Skeletal muscle tissue (tissue), 3 donors: ENCODE measurements at regions not wholly inside any gene's neighbourhood (a gene's known extent, or its start where the extent isn't known, plus 50 kb on each side); places are given as distances from the start of the nearest gene placed in this dataset.

Experiments
- H3K27ac ChIP-seq: one replicate; pipeline ENCODE4 v1.7.0; 2013; ENCODE audit warnings: mild to moderate bottlenecking, low read depth, low read length, inconsistent platforms
- H3K27me3 ChIP-seq, 3 donors: one replicate each; pipeline ENCODE4 v1.7.0; 2013; ENCODE audit warnings: low read length in 3 of 3; ENCODE audit not compliant: control insufficient read depth in 3 of 3, insufficient read depth in 3 of 3
- H3K36me3 ChIP-seq, 3 donors: one replicate each; pipeline ENCODE4 v1.7.0; 2013; ENCODE audit warnings: low read length in 3 of 3; ENCODE audit not compliant: control insufficient read depth in 3 of 3, insufficient read depth in 3 of 3
- H3K4me1 ChIP-seq, 3 donors: one replicate each; pipeline ENCODE4 v1.7.0; 2013; ENCODE audit warnings: low read length in 3 of 3, mild to moderate bottlenecking in 3 of 3; ENCODE audit not compliant: control insufficient read depth in 3 of 3, insufficient read depth in 3 of 3
- H3K4me3 ChIP-seq, 3 donors: one replicate each; pipeline ENCODE4 v1.7.0; 2013; ENCODE audit warnings: low read length in 3 of 3
- H3K9ac ChIP-seq, 3 donors: one replicate each; pipeline ENCODE4 v1.7.0; 2013; ENCODE audit warnings: low read length in 3 of 3, mild to moderate bottlenecking in 3 of 3, moderate library complexity in 2 of 3, low read depth in 1 of 3
- H3K9me3 ChIP-seq, 3 donors: one replicate each; pipeline ENCODE4 v1.7.0; 2013; ENCODE audit warnings: low read length in 3 of 3; ENCODE audit not compliant: control insufficient read depth in 3 of 3
- donor health status: Osteomylitis.

DNA sequence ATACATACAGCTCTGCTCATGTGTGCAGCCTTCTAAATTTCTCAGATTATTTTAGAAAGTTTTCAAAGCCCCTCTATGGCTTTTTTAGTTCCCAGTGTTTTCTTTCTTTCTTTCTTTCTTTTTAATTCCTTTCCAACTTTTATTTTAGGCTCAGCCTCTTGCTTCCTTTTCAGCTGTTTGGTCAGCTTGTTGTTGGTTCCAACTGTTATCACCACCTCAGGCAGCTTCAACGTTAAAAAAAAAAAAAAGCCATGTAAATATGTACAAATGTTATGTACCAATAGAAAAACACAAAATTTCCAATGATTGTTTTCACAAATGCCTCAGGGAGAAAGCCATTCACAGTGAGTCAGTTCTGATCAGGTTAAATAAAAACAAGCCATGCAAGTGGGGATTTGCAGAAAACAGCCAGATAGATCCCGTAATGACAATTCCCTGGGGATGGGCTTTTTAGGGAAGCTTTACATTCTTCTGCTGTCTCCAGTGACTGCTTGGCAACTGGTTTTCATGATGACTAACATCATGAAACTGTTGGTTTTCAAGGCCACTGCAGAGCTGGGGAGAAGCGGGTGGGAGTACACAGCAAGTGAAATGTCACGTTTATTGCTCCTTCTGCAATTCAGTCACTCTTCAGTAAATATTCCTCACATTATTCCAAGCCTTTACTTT, 908.4 kb downstream of the EPHA3 start:
- Histone ChIP-seq H3K9ac (no peak overlapping the region), H3K27ac (no peak overlapping the region), H3K4me3 (no peak overlapping the region), H3K36me3 (no peaks in the 10 kb centered on the region), H3K9me3 (no peaks in the 10 kb centered on the region), H3K27me3 (no peaks in the 10 kb centered on the region), H3K4me1 (peaks cover 0 to 3% (median 0%) of the 10 kb centered on the region in 3 donors)

DNA sequence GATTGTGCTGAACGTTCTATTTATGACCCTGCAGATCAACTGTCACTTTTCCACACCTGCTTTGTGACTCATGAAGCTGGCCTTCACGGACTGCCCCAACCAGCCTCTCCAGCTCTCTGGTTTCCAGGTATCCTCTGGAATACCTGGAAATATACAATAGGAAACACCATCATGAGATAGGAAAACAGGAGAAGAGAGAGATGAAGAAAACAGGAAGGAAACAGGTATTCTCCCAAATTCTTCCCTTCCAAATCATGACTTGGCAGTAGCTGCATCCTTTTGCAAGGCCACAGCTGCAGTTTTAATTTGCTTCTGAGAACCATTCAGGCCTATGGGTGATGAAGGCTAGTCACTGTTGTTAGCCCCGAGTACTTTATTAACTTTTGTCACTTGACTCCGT, 909.1 kb downstream of the EPHA3 start:
- H3K4me1 ChIP-seq, result peaks cover 0 to 3% (median 0%) of the 10 kb centered on the region in 3 donors
- no peaks in the 10 kb centered on the region for H3K27me3 ChIP-seq
- no peak overlapping the region for H3K4me3 ChIP-seq
- H3K9ac ChIP-seq, result no peak overlapping the region
- no peaks in the 10 kb centered on the region for H3K9me3 ChIP-seq
- no peaks in the 10 kb centered on the region for H3K36me3 ChIP-seq
- no peak overlapping the region for H3K27ac ChIP-seq

DNA sequence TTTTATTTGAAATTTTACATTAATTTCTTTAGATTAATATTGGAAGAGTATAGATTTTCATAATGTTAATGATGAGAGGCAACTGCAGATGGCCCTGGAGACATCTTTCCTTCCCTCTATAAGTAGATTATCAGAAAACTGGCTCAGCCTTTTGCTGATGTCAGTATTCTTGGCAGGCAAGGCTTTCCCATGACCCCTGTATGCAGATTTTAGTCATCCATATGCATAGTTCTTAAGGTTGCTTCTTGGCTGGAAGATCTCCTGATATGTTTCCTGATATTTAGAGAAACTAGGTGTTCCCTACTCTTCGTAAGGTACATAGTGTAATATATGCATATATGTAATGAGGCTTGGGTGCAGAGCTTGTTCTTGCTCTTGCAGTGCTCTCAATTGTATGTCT, 911.4 kb downstream of the EPHA3 start:
- H3K9me3 ChIP-seq, result no peaks in the 10 kb centered on the region
- H3K27me3 ChIP-seq, result no peaks in the 10 kb centered on the region
- no peak overlapping the region for H3K4me3 ChIP-seq
- no peak overlapping the region for H3K27ac ChIP-seq
- no peaks in the 10 kb centered on the region for H3K36me3 ChIP-seq
- H3K9ac ChIP-seq, result no peak overlapping the region
- H3K4me1 ChIP-seq, result peaks cover 0 to 3% (median 0%) of the 10 kb centered on the region in 3 donors

DNA sequence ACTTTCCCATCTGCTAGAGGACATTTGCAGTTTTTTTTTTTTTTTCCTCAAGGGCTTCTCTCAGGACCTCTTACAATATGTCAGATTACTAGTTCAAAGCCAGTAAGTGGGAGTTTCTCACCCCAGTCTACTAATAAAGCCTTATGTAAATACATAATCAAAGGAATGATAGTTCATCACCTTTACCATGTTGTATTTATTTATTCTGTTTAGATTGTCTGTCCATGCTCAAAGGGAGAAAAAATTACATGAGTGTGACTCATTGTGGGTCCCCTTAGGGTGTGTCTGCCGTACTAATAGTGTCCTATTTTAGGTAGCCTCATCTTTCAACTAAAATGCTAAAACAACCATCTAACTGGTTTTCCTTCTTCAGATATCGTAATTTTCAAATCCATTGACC, 917.6 kb downstream of the EPHA3 start:
- Histone ChIP-seq H3K9me3 (peaks cover 0 to 2% (median 0%) of the 10 kb centered on the region in 3 donors), H3K27me3 (no peaks in the 10 kb centered on the region), H3K27ac (no peak overlapping the region), H3K4me1 (no peaks in the 10 kb centered on the region), H3K36me3 (no peaks in the 10 kb centered on the region), H3K4me3 (no peak overlapping the region), H3K9ac (no peak overlapping the region)

DNA sequence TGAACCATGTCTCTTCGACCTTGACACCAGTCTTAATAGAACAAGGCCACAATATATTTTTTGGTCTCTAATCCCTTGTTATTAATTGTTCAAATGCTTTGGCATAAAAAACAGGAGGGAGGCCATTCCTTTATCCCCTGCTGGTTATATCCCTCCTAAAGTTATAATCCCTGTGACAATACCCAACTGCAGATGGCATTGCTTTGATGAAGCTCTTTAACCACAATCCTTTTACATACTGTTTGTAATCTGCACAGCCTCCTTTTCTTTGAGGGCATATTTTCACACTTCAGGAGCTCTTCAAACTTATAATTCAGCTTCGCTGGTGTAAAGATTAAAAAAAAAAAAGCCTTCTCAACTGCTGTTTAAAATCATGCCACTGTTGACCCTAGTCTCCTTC, 919.0 kb downstream of the EPHA3 start:
- no peak overlapping the region for H3K4me3 ChIP-seq
- H3K27me3 ChIP-seq, result no peaks in the 10 kb centered on the region
- H3K9me3 ChIP-seq, result peaks cover 0 to 2% (median 0%) of the 10 kb centered on the region in 3 donors
- no peaks in the 10 kb centered on the region for H3K4me1 ChIP-seq
- no peak overlapping the region for H3K27ac ChIP-seq
- no peaks in the 10 kb centered on the region for H3K36me3 ChIP-seq
- no peak overlapping the region for H3K9ac ChIP-seq

DNA sequence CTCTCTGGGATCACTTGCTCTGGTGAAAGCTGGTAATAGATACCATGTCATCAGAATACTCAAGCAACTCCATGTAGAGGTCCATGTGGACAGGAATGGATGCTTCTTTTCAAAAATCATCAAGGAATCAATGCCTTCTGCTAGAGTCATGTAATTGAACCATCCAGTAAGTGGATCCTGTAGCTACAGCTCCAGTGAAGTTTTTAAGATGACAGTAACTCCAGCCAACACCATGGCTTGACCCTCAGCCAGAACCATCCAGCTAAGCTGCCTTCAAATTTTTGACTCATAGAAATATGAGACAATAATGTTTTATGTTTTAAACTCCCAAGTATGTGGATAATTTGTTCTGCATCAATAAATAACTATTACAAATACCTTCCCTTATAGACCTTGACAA, 923.7 kb downstream of the EPHA3 start:
- H3K27me3 ChIP-seq, result no peaks in the 10 kb centered on the region
- H3K9me3 ChIP-seq, result no peaks in the 10 kb centered on the region
- H3K4me3 ChIP-seq, result no peak overlapping the region

DNA sequence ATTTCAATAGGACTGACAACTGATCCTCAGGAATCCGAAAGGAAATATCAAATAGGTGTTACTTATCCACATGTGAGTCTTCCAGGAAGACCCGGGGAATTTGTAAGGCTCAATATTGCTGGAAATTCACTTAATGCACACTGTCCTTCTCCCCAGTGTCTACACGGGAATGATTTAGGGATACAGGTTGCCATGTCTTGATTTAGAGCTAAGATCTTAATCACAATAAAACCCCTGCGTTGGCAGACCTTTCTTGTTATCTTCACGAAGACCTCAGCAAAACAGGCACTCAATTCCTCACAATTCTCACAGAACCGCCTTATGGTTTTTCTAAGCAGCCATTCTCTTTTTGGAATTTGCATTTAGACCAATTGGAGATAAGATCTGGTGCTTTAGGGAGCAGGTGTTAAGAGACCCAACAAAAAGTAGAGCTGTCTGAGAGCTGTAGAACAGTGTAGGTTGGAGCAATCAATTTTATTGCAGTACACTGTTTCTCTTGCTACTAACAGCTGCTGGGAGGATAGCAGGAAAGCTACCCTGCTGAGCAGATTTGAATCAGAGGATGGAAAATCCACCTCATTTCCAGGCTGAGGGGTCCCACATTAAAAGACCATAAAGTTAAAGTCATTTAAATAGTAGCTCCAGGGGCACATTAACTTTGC, 925.7 kb downstream of the EPHA3 start:
- Histone ChIP-seq H3K36me3 (no peaks in the 10 kb centered on the region), H3K27ac (no peak overlapping the region), H3K4me3 (no peak overlapping the region), H3K9ac (no peak overlapping the region), H3K9me3 (no peaks in the 10 kb centered on the region), H3K4me1 (no peaks in the 10 kb centered on the region), H3K27me3 (no peaks in the 10 kb centered on the region)

More for the DNA sequence above, 923.7 kb downstream of the EPHA3 start:
- H3K36me3 ChIP-seq, result no peaks in the 10 kb centered on the region
- no peaks in the 10 kb centered on the region for H3K4me1 ChIP-seq
- no peak overlapping the region for H3K27ac ChIP-seq
- no peak overlapping the region for H3K9ac ChIP-seq

DNA sequence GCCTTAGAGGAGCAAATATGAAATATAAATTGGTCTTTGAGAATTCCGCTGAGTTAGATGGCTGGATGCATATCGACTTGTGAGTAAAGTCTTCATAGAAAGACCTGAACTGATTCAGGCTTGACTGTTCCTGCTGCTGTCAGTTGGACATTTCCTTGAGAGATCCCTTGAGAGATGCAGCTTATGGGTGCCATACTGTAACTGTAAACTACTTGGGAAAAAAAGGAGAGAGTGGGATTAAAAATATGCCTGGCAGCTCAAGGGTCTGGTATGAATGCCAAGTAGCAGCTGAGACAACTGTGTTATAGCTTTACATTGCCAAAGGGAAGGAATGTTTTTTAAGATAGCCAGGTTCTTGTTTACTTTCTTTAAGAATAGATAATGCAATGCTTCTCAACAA, 926.6 kb downstream of the EPHA3 start:
- Histone ChIP-seq H3K9me3 (no peaks in the 10 kb centered on the region), H3K9ac (no peak overlapping the region), H3K27me3 (no peaks in the 10 kb centered on the region), H3K4me1 (no peaks in the 10 kb centered on the region), H3K36me3 (no peaks in the 10 kb centered on the region), H3K27ac (no peak overlapping the region), H3K4me3 (no peak overlapping the region)

DNA sequence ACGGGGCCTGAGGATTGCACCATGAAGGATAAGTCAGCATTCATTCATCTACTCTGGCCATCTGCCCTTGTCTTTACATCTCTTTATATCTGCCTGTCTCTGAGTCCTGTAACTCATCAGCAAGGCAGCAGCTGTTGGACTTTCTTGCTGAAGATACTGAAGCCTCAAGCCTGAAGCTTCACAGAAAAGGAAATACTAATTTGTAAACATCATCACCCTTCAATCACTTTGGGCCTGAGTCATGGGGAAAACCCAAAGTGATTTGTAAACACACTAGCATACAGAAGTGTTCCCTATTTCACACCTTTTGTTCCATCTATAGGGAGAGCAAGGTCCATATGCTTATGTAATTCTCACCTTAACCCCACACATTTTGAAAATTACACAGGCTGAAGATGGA, 928.2 kb downstream of the EPHA3 start:
- no peaks in the 10 kb centered on the region for H3K9me3 ChIP-seq
- no peak overlapping the region for H3K4me3 ChIP-seq
- H3K9ac ChIP-seq, result no peak overlapping the region
- H3K27ac ChIP-seq, result no peak overlapping the region
- H3K27me3 ChIP-seq, result no peaks in the 10 kb centered on the region
- no peaks in the 10 kb centered on the region for H3K4me1 ChIP-seq
- H3K36me3 ChIP-seq, result no peaks in the 10 kb centered on the region

DNA sequence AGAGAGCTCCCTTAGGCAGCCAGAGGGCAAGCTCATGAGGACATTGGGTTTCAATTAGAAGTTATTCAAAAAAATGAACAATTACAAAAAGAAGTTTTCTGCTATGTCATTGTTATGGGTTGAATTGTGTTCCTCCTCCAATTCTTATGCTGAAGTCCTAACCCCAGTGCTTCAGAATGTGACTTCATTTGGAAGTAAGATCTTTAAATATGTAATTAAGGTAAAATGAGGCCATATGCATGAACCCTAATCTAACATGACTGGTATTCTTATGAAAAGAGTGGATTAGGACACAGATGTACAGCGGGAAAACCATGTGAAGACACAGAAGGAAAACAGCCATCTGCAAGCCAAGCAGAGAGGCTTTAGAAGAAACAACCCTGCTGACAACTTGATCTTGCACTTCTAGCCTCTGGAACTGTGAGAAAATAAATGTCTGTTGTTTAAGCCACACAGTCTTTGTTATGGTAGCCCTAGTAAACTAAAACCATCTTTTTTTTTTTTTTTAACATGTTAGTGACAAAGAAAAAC, 929.6 kb downstream of the EPHA3 start:
- Histone ChIP-seq H3K36me3 (no peaks in the 10 kb centered on the region), H3K4me3 (no peak overlapping the region), H3K27ac (no peak overlapping the region), H3K27me3 (no peaks in the 10 kb centered on the region), H3K4me1 (no peaks in the 10 kb centered on the region), H3K9me3 (no peaks in the 10 kb centered on the region), H3K9ac (no peak overlapping the region)
